SK-N-SH treated with all-trans-retinoic acid at 6 μM for 48 hours (cell line): ENCODE measurements at regions not wholly inside any gene's neighbourhood (a gene's known extent, or its start where the extent isn't known, plus 50 kb on each side); places are given as distances from the start of the nearest gene placed in this dataset.

Source experiments
- ATAC-seq: fragments of 200-7000 bp; cut with Tn5 transposase; 3 replicates; pipeline ENCODE4 v1.9.1; 2020; ENCODE audit warnings: mild to moderate bottlenecking, moderate library complexity
- ARNTL ChIP-seq: fragments of 450-650 bp; formaldehyde crosslinking; IDR thresholded peaks from 2 replicates; pipeline ENCODE4 v1.5.0; 2020; ENCODE audit warnings: low read depth, mild to moderate bottlenecking, moderate library complexity, borderline replicate concordance
- BACH2 ChIP-seq: fragments of 250-450 bp; sonication (Bioruptor Pico); IDR thresholded peaks from 2 replicates; pipeline ENCODE4 v1.9.0; 2021; ENCODE audit warnings: mild to moderate bottlenecking, borderline replicate concordance
- CSDC2 ChIP-seq: fragments of 250-450 bp; sonication (Bioruptor Pico); IDR thresholded peaks from 2 replicates; pipeline ENCODE4 v1.5.0; 2020; ENCODE audit warnings: mild to moderate bottlenecking, moderate library complexity
- GLIS3 ChIP-seq: fragments of 250-450 bp; sonication (Bioruptor Pico); IDR thresholded peaks from 2 replicates; pipeline ENCODE4 v1.5.0; 2020; ENCODE audit warnings: mild to moderate bottlenecking, moderate library complexity
- ISL1 ChIP-seq: fragments of 250-450 bp; sonication (Bioruptor Pico); IDR thresholded peaks from 2 replicates; pipeline ENCODE4 v2.1.2; 2022; ENCODE audit warnings: mild to moderate bottlenecking, moderate library complexity
- PATZ1 ChIP-seq: fragments of 250-450 bp; sonication (Bioruptor Pico); IDR thresholded peaks from 2 replicates; pipeline ENCODE4 v1.8.0; 2020; ENCODE audit warnings: mild to moderate bottlenecking, moderate library complexity, borderline replicate concordance
- POU6F1 ChIP-seq: fragments of 250-450 bp; sonication (Bioruptor Pico); IDR thresholded peaks from 2 replicates; pipeline ENCODE4 v1.8.0; 2021; ENCODE audit warnings: low read depth, mild to moderate bottlenecking, moderate library complexity, borderline replicate concordance
- RARB ChIP-seq: fragments of 250-450 bp; sonication (Bioruptor Pico); IDR thresholded peaks from 2 replicates; pipeline ENCODE4 v1.8.0; 2021; ENCODE audit warnings: mild to moderate bottlenecking, moderate library complexity
- TCF4 ChIP-seq: fragments of 250-450 bp; sonication (Bioruptor Pico); IDR thresholded peaks from 2 replicates; pipeline ENCODE4 v1.8.0; 2021; ENCODE audit warnings: mild to moderate bottlenecking, moderate library complexity, borderline replicate concordance
- TOX ChIP-seq: fragments of 250-450 bp; sonication (Bioruptor Pico); IDR thresholded peaks from 2 replicates; pipeline ENCODE4 v1.8.0; 2021; ENCODE audit warnings: mild to moderate bottlenecking, moderate library complexity, borderline replicate concordance
- ZC3H10 ChIP-seq: fragments of 250-450 bp; sonication (Bioruptor Pico); IDR thresholded peaks from 2 replicates; pipeline ENCODE4 v1.5.1; 2021; ENCODE audit warnings: mild to moderate bottlenecking, moderate library complexity
- ZFP3 ChIP-seq: fragments of 250-450 bp; sonication (Bioruptor Pico); IDR thresholded peaks from 2 replicates; pipeline ENCODE4 v1.5.0; 2020; ENCODE audit warnings: mild to moderate bottlenecking, moderate library complexity
- ZFP30 ChIP-seq: fragments of 450-650 bp; formaldehyde crosslinking; IDR thresholded peaks from 2 replicates; pipeline ENCODE4 v1.5.0; 2022; ENCODE audit warnings: mild to moderate bottlenecking, moderate library complexity
- ZNF70 ChIP-seq: fragments of 450-650 bp; formaldehyde crosslinking; IDR thresholded peaks from 2 replicates; pipeline ENCODE4 v1.5.0; 2020; ENCODE audit warnings: mild to moderate bottlenecking, moderate library complexity
- ZNF8 ChIP-seq: fragments of 450-650 bp; formaldehyde crosslinking; IDR thresholded peaks from 2 replicates; pipeline ENCODE4 v1.5.0; 2020; ENCODE audit warnings: mild to moderate bottlenecking, moderate library complexity
- TF ChIP-seq, protein P1 (sequence below): fragments of 250-450 bp; sonication (Bioruptor Pico); IDR thresholded peaks from 2 replicates; pipeline ENCODE4 v1.5.1; 2021; ENCODE audit warnings: mild to moderate bottlenecking, moderate library complexity
- TF ChIP-seq, protein P2 (sequence below): fragments of 250-450 bp; sonication (Bioruptor Pico); IDR thresholded peaks from 2 replicates; pipeline ENCODE4 v1.5.0; 2020; ENCODE audit warnings: mild to moderate bottlenecking, moderate library complexity
- TF ChIP-seq, protein P3 (sequence below): fragments of 250-450 bp; sonication (Bioruptor Pico); IDR thresholded peaks from 2 replicates; pipeline ENCODE4 v1.5.1; 2020; ENCODE audit warnings: low read depth, mild to moderate bottlenecking, moderate library complexity

DNA sequence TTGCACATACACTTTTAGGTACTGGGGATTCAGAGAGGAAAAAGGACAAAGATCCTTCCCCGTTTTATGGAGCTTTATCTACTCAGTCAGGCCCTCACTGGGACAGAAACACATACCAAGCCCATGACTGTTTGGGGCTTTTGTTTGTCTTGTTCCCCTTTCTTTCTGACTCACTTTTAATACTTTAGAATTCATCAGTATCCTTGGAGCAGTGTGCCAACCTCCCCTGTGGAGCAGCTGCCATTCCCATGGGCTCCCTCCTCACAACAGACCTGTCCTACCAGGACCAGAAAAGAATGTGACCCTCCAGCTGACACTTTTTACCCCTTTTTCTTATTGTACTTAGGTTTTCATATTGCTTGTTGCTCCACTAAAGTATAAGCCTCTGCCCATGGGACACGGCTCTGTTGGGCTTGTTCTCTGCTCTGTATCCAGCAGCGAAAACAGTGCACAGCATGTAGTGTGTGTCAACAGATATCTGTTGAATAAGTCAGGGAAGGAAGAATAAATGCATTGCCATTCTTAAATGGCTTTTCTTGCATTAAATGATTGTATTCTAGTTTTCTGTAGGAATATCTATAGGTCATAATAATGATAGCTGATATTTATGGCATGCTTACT lies 431.1 kb downstream of the EFNB2 start:
- peak; percentile 94 for ATAC-seq
- TF ChIP-seq, protein P1, sequence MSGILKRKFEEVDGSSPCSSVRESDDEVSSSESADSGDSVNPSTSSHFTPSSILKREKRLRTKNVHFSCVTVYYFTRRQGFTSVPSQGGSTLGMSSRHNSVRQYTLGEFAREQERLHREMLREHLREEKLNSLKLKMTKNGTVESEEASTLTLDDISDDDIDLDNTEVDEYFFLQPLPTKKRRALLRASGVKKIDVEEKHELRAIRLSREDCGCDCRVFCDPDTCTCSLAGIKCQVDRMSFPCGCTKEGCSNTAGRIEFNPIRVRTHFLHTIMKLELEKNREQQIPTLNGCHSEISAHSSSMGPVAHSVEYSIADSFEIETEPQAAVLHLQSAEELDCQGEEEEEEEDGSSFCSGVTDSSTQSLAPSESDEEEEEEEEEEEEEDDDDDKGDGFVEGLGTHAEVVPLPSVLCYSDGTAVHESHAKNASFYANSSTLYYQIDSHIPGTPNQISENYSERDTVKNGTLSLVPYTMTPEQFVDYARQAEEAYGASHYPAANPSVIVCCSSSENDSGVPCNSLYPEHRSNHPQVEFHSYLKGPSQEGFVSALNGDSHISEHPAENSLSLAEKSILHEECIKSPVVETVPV (CRISPR knock-in tag) = no peak
- no peak for TF ChIP-seq GLIS3 (CRISPR knock-in tag)
- TF ChIP-seq PATZ1 (CRISPR knock-in tag) = no peak
- TF ChIP-seq POU6F1 (CRISPR knock-in tag) = no peak
- TF ChIP-seq, protein P2, sequence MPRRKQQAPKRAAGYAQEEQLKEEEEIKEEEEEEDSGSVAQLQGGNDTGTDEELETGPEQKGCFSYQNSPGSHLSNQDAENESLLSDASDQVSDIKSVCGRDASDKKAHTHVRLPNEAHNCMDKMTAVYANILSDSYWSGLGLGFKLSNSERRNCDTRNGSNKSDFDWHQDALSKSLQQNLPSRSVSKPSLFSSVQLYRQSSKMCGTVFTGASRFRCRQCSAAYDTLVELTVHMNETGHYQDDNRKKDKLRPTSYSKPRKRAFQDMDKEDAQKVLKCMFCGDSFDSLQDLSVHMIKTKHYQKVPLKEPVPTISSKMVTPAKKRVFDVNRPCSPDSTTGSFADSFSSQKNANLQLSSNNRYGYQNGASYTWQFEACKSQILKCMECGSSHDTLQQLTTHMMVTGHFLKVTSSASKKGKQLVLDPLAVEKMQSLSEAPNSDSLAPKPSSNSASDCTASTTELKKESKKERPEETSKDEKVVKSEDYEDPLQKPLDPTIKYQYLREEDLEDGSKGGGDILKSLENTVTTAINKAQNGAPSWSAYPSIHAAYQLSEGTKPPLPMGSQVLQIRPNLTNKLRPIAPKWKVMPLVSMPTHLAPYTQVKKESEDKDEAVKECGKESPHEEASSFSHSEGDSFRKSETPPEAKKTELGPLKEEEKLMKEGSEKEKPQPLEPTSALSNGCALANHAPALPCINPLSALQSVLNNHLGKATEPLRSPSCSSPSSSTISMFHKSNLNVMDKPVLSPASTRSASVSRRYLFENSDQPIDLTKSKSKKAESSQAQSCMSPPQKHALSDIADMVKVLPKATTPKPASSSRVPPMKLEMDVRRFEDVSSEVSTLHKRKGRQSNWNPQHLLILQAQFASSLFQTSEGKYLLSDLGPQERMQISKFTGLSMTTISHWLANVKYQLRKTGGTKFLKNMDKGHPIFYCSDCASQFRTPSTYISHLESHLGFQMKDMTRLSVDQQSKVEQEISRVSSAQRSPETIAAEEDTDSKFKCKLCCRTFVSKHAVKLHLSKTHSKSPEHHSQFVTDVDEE (CRISPR knock-in tag) = no peak
- TF ChIP-seq BACH2 (CRISPR knock-in tag) = no peak
- no peak for TF ChIP-seq ZFP30

GRCh38 chr13:106103779-106104178 lies 431.7 kb downstream of the EFNB2 start:
- TF ChIP-seq RARB (CRISPR knock-in tag) = no peak
- no peak for TF ChIP-seq ISL1 (CRISPR knock-in tag)
- no peak for ATAC-seq

DNA sequence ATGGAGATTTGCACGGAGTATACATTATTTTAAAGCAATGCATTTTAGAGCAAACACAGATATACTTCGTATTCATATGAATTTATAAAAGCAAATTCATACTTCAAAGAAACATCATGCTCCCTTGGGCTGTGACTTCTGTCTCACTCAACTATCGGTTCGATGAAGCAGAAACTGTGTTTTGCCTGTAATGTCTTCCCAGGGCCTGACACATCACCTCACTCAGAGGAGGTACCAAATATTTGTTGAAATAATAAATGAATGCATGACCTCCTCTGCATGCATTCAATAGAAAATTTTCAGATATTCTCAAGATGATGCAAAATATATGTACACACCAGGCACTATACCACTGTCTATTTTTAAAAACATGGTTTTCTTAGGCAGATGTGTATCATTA lies 432.7 kb downstream of the EFNB2 start:
- no peak for ATAC-seq
- no peak for TF ChIP-seq GLIS3 (CRISPR knock-in tag)
- no peak for TF ChIP-seq ZNF70
- TF ChIP-seq ZFP30 = no peak
- no peak for TF ChIP-seq TOX (CRISPR knock-in tag)
- no peak for TF ChIP-seq CSDC2 (CRISPR knock-in tag)
- TF ChIP-seq, protein P3, sequence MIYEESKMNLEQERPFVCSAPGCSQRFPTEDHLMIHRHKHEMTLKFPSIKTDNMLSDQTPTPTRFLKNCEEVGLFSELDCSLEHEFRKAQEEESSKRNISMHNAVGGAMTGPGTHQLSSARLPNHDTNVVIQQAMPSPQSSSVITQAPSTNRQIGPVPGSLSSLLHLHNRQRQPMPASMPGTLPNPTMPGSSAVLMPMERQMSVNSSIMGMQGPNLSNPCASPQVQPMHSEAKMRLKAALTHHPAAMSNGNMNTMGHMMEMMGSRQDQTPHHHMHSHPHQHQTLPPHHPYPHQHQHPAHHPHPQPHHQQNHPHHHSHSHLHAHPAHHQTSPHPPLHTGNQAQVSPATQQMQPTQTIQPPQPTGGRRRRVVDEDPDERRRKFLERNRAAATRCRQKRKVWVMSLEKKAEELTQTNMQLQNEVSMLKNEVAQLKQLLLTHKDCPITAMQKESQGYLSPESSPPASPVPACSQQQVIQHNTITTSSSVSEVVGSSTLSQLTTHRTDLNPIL (CRISPR knock-in tag) = no peak
- TF ChIP-seq BACH2 (CRISPR knock-in tag) = no peak
- TF ChIP-seq ZFP3 (CRISPR knock-in tag) = no peak
- no peak for TF ChIP-seq ARNTL (CRISPR knock-in tag)
- TF ChIP-seq ZNF8 = no peak
- TF ChIP-seq TCF4 (CRISPR knock-in tag) = no peak
- TF ChIP-seq, protein P1 (CRISPR knock-in tag) = no peak
- no peak for TF ChIP-seq ZC3H10
